Dendritic cell treated with granulocyte-macrophage colony-stimulating factor and Interleukin-4, amounts not matched to agents 40 ng/mL and 50 ng/mL, for 4 days (primary cell): ENCODE measurements at regions not wholly inside any gene's neighbourhood (a gene's known extent, or its start where the extent isn't known, plus 50 kb on each side); places are given as distances from the start of the nearest gene placed in this dataset.

Experiments
- H3K27ac Mint-ChIP-seq: one replicate; pipeline ENCODE4 v1.8.0; 2022; ENCODE audit warnings: mild to moderate bottlenecking, mixed read lengths
- H3K27me3 Mint-ChIP-seq: one replicate; pipeline ENCODE4 v1.8.0; 2022; ENCODE audit warnings: mild to moderate bottlenecking, mixed read lengths
- H3K36me3 Mint-ChIP-seq: one replicate; pipeline ENCODE4 v1.8.0; 2022; ENCODE audit warnings: low read depth, mixed read lengths
- H3K4me1 Mint-ChIP-seq: one replicate; pipeline ENCODE4 v1.8.0; 2022; ENCODE audit warnings: low read depth, mixed read lengths
- H3K4me3 Mint-ChIP-seq: one replicate; pipeline ENCODE4 v1.8.0; 2022; ENCODE audit warnings: mild to moderate bottlenecking, moderate library complexity, mixed read lengths
- H3K9me3 Mint-ChIP-seq: one replicate; pipeline ENCODE4 v1.8.0; 2022; ENCODE audit warnings: mixed read lengths
- intact Hi-C: fragments of 100-400 bp; cut with micrococcal nuclease; formaldehyde crosslinking; loops from one replicate; pipeline ENCODE4 v1.15.0; 2022

- no peak overlapping the region for H3K27ac Mint-ChIP-seq
- intact Hi-C loops, result no loop called here
- no peaks in the 10 kb centered on the region for H3K27me3 Mint-ChIP-seq
- H3K4me1 Mint-ChIP-seq, result peaks cover 30% of the 10 kb centered on the region
- H3K9me3 Mint-ChIP-seq, result peaks cover 5% of the 10 kb centered on the region
- H3K36me3 Mint-ChIP-seq, result peaks cover 4% of the 10 kb centered on the region
- H3K4me3 Mint-ChIP-seq, result no peak overlapping the region
Measured at GRCh38 chr2:60331115-60331809, 222.2 kb downstream of the BCL11A start.

- Mint-ChIP-seq H3K4me3 (no peak overlapping the region), H3K27ac (no peak overlapping the region), H3K36me3 (peaks cover 7% of the 10 kb centered on the region), H3K27me3 (no peaks in the 10 kb centered on the region), H3K9me3 (peaks cover 17% of the 10 kb centered on the region), H3K4me1 (peaks cover 14% of the 10 kb centered on the region)
- intact Hi-C loops, result no loop called here
Measured at GRCh38 chr2:60329225-60329624, 224.2 kb downstream of the BCL11A start.

- Mint-ChIP-seq H3K36me3 (peaks cover 7% of the 10 kb centered on the region), H3K27ac (no peak overlapping the region), H3K9me3 (peaks cover 17% of the 10 kb centered on the region), H3K27me3 (no peaks in the 10 kb centered on the region), H3K4me3 (no peak overlapping the region), H3K4me1 (peaks cover 32% of the 10 kb centered on the region)
- intact Hi-C loops, result no loop called here
Measured at GRCh38 chr2:60324536-60324935, 228.9 kb downstream of the BCL11A start.

GRCh38 chr2:60321816-60322215 lies 231.6 kb downstream of the BCL11A start:
- Mint-ChIP-seq H3K36me3 (peaks cover 7% of the 10 kb centered on the region), H3K9me3 (peaks cover 17% of the 10 kb centered on the region), H3K4me1 (peaks cover 60% of the 10 kb centered on the region), H3K27me3 (no peaks in the 10 kb centered on the region), H3K27ac (no peak overlapping the region), H3K4me3 (no peak overlapping the region)
- intact Hi-C loops, result no loop called here

- Mint-ChIP-seq H3K27me3 (no peaks in the 10 kb centered on the region), H3K36me3 (no peaks in the 10 kb centered on the region), H3K4me3 (no peak overlapping the region), H3K9me3 (peaks cover 6% of the 10 kb centered on the region), H3K4me1 (peaks cover 65% of the 10 kb centered on the region), H3K27ac (no peak overlapping the region)
- intact Hi-C loops, result no loop called here
Measured at GRCh38 chr2:60320724-60321123, 232.7 kb downstream of the BCL11A start.

- peaks cover 61% of the 10 kb centered on the region for H3K4me1 Mint-ChIP-seq
Measured at GRCh38 chr2:60319031-60319547, 234.4 kb downstream of the BCL11A start.

GRCh38 chr2:60318544-60318943 lies 234.9 kb downstream of the BCL11A start:
- H3K4me3 Mint-ChIP-seq, result no peak overlapping the region
- no peaks in the 10 kb centered on the region for H3K36me3 Mint-ChIP-seq
- H3K4me1 Mint-ChIP-seq, result peaks cover 60% of the 10 kb centered on the region
- H3K27me3 Mint-ChIP-seq, result no peaks in the 10 kb centered on the region
- intact Hi-C loops, result no loop called here
- peak overlapping the region; percentile 49 for H3K27ac Mint-ChIP-seq
- H3K9me3 Mint-ChIP-seq, result no peaks in the 10 kb centered on the region

More at GRCh38 chr2:60319031-60319547, 234.4 kb downstream of the BCL11A start:
- no peaks in the 10 kb centered on the region for H3K27me3 Mint-ChIP-seq
- H3K4me3 Mint-ChIP-seq, result no peak overlapping the region
- intact Hi-C loops, result no loop called here
- H3K36me3 Mint-ChIP-seq, result no peaks in the 10 kb centered on the region
- no peaks in the 10 kb centered on the region for H3K9me3 Mint-ChIP-seq
- peak overlapping the region; percentile 49 for H3K27ac Mint-ChIP-seq

GRCh38 chr2:60317844-60318243 lies 235.6 kb downstream of the BCL11A start:
- H3K4me1 Mint-ChIP-seq, result peaks cover 62% of the 10 kb centered on the region
- peak overlapping the region; percentile 49 for H3K27ac Mint-ChIP-seq
- H3K27me3 Mint-ChIP-seq, result no peaks in the 10 kb centered on the region
- no peak overlapping the region for H3K4me3 Mint-ChIP-seq
- no peaks in the 10 kb centered on the region for H3K9me3 Mint-ChIP-seq
- intact Hi-C loops, result no loop called here
- H3K36me3 Mint-ChIP-seq, result no peaks in the 10 kb centered on the region

- Mint-ChIP-seq H3K36me3 (no peaks in the 10 kb centered on the region), H3K4me3 (no peak overlapping the region), H3K27me3 (no peaks in the 10 kb centered on the region), H3K27ac (peak overlapping the region; percentile 10), H3K9me3 (no peaks in the 10 kb centered on the region), H3K4me1 (peaks cover 60% of the 10 kb centered on the region)
- intact Hi-C loops, result no loop called here
Measured at GRCh38 chr2:60317034-60317386, 236.4 kb downstream of the BCL11A start.

GRCh38 chr2:60316381-60317033 lies 236.9 kb downstream of the BCL11A start:
- Mint-ChIP-seq H3K4me3 (no peak overlapping the region), H3K27me3 (no peaks in the 10 kb centered on the region), H3K4me1 (peaks cover 60% of the 10 kb centered on the region), H3K27ac (peak overlapping the region; percentile 10), H3K36me3 (no peaks in the 10 kb centered on the region), H3K9me3 (no peaks in the 10 kb centered on the region)
- intact Hi-C loops, result no loop called here

- H3K4me3 Mint-ChIP-seq, result no peak overlapping the region
- intact Hi-C loops, result no loop called here
- H3K27ac Mint-ChIP-seq, result no peak overlapping the region
- H3K36me3 Mint-ChIP-seq, result no peaks in the 10 kb centered on the region
- no peaks in the 10 kb centered on the region for H3K27me3 Mint-ChIP-seq
- peaks cover 66% of the 10 kb centered on the region for H3K4me1 Mint-ChIP-seq
- no peaks in the 10 kb centered on the region for H3K9me3 Mint-ChIP-seq
Measured at GRCh38 chr2:60313470-60314172, 239.8 kb downstream of the BCL11A start.

GRCh38 chr2:60312618-60313017 lies 240.8 kb downstream of the BCL11A start:
- H3K9me3 Mint-ChIP-seq, result no peaks in the 10 kb centered on the region
- no peaks in the 10 kb centered on the region for H3K36me3 Mint-ChIP-seq
- no peaks in the 10 kb centered on the region for H3K27me3 Mint-ChIP-seq
- H3K4me1 Mint-ChIP-seq, result peaks cover 64% of the 10 kb centered on the region
- H3K4me3 Mint-ChIP-seq, result no peak overlapping the region
- no peak overlapping the region for H3K27ac Mint-ChIP-seq
- intact Hi-C loops, result no loop called here

- no peaks in the 10 kb centered on the region for H3K36me3 Mint-ChIP-seq
- no peaks in the 10 kb centered on the region for H3K9me3 Mint-ChIP-seq
- peaks cover 61% of the 10 kb centered on the region for H3K4me1 Mint-ChIP-seq
- no peaks in the 10 kb centered on the region for H3K27me3 Mint-ChIP-seq
- intact Hi-C loops, result no loop called here
- H3K4me3 Mint-ChIP-seq, result no peak overlapping the region
- H3K27ac Mint-ChIP-seq, result no peak overlapping the region
Measured at GRCh38 chr2:60311524-60311923, 241.9 kb downstream of the BCL11A start.

- Mint-ChIP-seq H3K36me3 (no peaks in the 10 kb centered on the region), H3K4me3 (no peak overlapping the region), H3K4me1 (peaks cover 73% of the 10 kb centered on the region), H3K27me3 (no peaks in the 10 kb centered on the region), H3K27ac (peak overlapping the region; percentile 18), H3K9me3 (no peaks in the 10 kb centered on the region)
- intact Hi-C loops, result no loop called here
Measured at GRCh38 chr2:60309941-60310660, 243.4 kb downstream of the BCL11A start.
